HTR-8/SVneo (cell line): ENCODE measurements at regions not wholly inside any gene's neighbourhood (a gene's known extent, or its start where the extent isn't known, plus 50 kb on each side); places are given as distances from the start of the nearest gene placed in this dataset.

Source experiments
- DNase-seq: peaks from one replicate; pipeline ENCODE4 v3.0.0; 2011; ENCODE audit warnings: low spot score, mixed read lengths; ENCODE audit not compliant: insufficient read length
- FAIRE-seq: peaks from 2 replicates; lab custom pipeline; 2011; peaks lifted over from hg19 to GRCh38; lab: Jason Lieb, UNC

DNA sequence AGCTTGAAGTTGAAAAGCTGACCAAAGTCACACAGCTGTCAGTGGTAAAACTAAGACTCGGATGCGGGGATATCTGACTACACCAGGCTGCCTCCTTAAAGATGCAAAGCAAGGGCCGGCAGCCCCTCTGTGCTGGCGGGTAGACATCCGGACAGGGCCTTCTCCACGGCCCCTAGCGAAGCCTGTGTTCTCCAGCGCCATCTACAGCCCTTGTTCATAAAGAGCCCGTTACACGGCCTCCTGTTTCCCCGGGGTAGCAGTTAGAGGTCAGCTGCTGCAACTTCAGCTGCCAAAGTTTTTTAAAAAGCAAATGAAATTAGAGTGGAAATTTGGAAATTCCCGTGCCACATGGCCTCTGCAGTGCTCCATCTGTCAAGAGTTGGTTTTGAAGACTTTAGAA is 383.0 kb downstream of the TBL1XR1 start:
- peak; percentile 17 for DNase-seq
- no peak for FAIRE-seq

DNA sequence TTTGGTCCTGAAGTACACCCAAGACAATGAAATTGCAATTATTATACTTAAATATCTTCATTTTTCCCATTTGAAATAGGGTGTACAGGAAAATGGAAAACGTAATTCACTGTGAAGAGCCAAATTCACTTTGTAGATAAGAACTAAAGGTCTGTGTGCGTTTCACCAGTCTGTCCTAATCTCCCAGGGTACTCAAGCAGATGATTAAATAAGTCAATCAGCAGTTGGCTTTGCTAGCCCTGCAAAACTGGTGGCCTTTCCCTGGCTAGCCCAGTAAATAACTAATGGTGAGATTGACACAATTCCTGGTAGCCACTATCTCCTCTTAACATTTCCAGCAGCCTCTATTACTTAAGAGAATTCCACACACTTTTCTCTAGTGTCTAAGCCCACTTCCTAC is 389.3 kb downstream of the TBL1XR1 start:
- no peak for FAIRE-seq

DNA sequence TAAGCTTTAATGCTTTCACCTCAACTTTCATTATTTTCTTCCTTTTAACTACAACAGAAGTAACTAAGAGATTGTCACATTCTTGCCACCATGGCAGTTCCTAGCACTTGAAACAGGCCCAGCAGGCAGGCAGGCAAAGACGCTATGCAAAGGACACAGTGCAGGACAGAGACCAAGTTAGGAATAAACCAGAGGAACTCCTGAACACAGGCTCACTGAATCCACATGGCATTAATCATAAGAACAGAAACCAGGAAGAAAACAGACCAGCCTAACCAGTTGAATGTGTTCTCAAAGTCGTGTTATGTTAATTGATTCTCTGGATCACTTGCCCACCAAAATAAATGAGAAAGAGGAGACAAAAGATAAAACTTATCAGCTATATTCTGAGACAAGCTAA is 397.6 kb downstream of the TBL1XR1 start:
- FAIRE-seq: no peak
- DNase-seq: no peak

More for the DNA sequence above, 389.3 kb downstream of the TBL1XR1 start:
- DNase-seq: no peak

DNA sequence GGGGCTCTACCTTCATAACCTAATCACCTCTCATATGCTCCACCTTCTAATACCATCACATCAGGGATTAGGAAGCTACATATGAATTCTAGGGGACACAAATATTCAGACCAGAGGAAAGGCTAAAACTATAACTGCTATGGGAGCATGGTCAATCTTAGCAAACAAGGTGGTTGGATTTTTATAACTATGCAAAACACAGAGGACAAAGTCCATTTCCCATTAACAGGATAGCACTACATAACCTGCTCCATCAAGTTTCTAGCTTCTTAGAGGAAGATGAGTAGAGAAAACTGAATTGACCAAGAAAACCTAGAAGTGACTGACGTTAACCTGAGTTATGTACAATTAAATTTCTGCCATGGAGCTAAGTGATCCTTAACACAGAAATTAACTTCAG is 398.6 kb downstream of the TBL1XR1 start:
- no peak for FAIRE-seq
- no peak for DNase-seq

GRCh38 chr3:176796371-176796770 is 400.9 kb downstream of the TBL1XR1 start:
- FAIRE-seq (no peak), DNase-seq (no peak)

- DNase-seq (no peak), FAIRE-seq (no peak)
Observed at GRCh38 chr3:176795891-176796290, 401.4 kb downstream of the TBL1XR1 start.

- DNase-seq (no peak), FAIRE-seq (no peak)
Observed at GRCh38 chr3:176794406-176794805, 402.9 kb downstream of the TBL1XR1 start.

GRCh38 chr3:176789947-176790346 is 407.3 kb downstream of the TBL1XR1 start:
- DNase-seq (no peak), FAIRE-seq (no peak)

DNA sequence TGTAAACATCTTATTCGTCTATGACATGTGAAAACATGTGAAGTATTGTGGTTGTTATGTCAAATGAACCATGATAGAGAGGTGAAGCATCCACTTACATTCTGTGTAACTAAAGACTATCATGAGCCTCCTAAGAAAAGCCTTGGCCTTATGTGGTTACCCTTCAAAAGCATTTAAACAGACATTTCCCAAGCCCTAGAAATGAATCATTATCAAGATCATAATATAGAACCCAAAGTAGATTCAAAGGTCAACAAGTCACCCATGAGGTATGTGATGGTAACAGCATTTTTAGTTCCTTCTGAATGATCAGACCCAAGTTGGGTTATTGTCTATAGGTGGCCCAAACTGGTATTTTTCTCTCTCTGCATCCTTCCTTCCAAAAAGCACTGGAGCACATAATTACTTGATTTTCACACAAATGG is 408.0 kb downstream of the TBL1XR1 start:
- FAIRE-seq: no peak
- no peak for DNase-seq

DNA sequence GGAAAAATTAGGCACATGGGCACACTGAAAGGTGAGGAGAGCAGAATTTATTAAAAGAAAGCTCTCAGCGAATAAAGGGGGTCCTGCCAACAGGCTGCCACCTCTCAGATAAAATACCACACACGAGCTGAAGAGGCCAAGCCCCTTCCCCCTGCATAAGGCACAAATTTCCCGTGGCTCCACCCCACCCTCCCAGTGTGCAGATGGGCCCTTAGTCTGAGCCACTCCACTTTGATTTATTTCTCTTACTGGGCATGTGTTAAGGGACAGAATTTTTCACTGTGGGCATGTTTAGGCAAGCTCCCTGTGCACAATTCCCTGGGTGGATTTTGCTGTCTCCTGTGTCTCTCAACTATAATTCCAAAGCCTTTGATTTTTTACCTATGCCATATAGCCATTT is 409.8 kb downstream of the TBL1XR1 start:
- FAIRE-seq: no peak
- no peak for DNase-seq

DNA sequence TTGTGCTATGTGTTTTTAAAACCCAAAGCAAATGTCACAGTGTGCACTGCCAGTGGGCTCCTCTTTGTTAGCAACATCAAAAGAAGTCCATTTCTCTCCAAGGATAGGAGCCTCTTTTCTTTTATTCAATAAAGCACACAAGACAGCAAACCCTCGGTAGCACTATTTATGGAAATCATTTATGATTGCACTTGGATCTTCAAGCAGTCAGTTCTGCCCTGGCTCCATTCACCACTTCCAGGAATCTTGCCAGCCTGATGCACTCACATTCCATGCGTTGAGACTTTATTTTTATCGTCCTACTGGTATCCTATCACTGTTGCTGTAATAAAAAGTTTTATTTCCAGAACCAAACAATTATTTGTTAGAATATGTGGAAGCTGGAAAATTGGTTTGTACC is 412.1 kb downstream of the TBL1XR1 start:
- DNase-seq (no peak), FAIRE-seq (no peak)

DNA sequence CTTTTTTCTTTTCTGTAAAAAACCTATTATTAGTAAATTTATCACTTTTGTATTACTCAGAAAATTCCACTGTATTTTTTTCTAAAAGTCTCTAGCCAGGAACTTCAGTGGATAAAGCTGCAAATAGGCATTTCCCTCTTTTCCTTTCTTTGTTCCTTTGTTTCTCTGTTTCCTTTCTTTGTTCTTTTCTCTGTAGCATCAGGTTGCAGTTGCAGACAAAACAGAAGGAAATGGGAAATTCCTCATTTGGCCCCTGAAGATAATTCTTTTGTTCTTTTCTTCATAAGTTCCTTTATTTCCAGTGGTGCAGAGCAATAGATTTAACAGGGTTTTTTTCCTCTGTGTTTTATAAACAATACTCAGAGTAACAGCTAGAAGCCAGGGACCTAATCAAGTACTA is 416.5 kb downstream of the TBL1XR1 start:
- DNase-seq: no peak
- FAIRE-seq: no peak

DNA sequence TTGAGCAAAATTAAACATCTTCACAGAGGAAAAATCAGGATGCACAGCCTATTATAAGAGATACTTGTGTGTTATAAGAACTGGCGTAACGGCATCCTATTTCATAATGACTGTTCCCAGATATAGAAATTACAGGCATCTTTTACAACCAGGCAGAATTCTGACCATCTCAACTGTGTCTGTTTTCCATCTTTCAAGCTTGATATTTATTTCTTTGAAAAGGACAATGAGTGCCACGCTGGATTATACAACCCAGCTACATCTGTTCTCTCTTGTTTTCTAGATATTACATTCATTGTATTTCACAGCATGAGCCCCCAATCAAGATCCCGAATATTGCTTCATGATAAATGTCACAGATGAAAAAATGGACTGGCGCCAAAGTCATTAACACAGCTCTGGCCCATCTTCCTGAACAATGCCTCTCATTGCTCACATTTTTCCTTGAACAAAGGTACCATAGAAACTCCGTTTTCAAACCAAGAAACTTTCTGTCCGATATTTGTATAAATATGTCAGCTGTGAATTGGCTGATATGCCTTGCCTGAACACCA is 420.6 kb downstream of the TBL1XR1 start:
- FAIRE-seq (no peak), DNase-seq (no peak)

- FAIRE-seq: no peak
- DNase-seq: no peak
Observed at GRCh38 chr3:176769547-176770190, 427.6 kb downstream of the TBL1XR1 start.

DNA sequence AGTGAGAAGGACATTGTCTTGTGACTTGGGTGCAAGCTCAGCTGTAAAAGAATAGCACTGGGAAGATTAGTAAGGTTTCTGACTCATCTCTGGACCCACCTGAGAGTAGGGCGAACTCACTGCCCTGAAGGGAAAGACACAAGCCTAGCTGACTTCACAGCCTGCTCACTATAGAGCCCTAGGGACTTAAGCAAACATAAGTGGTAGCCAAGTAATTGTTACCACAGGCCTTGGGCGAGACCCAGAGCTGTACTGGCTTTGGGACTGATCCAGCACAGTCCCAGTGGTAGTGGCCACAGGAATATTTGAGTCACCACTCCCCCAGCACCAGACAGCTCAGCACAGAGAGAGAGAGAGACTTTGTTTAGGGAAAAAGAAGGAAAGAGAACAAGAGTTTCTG is 429.9 kb downstream of the TBL1XR1 start:
- no peak for DNase-seq
- FAIRE-seq: no peak

DNA sequence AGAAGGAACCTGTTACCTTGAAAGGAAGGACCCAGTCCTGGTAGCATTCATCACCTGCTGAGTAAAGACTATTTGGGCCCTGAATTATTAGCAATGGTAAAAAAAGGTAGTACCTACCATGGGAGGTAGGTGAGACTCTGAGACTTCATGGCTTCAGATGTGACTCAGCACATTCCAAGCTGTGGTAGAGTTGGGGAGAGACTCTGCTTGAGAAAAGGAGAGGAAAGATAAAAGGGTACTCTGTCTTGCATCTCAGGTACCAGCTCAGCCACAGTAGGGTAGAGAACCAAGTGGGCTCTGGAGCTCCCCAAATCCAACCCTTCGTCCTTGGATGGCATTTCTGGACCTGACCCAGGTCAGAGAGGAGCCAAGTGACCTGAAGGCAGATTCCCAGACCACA is 430.4 kb downstream of the TBL1XR1 start:
- FAIRE-seq (no peak), DNase-seq (no peak)

- no peak for FAIRE-seq
- no peak for DNase-seq
Observed at GRCh38 chr3:176765382-176765900, 431.8 kb downstream of the TBL1XR1 start.

DNA sequence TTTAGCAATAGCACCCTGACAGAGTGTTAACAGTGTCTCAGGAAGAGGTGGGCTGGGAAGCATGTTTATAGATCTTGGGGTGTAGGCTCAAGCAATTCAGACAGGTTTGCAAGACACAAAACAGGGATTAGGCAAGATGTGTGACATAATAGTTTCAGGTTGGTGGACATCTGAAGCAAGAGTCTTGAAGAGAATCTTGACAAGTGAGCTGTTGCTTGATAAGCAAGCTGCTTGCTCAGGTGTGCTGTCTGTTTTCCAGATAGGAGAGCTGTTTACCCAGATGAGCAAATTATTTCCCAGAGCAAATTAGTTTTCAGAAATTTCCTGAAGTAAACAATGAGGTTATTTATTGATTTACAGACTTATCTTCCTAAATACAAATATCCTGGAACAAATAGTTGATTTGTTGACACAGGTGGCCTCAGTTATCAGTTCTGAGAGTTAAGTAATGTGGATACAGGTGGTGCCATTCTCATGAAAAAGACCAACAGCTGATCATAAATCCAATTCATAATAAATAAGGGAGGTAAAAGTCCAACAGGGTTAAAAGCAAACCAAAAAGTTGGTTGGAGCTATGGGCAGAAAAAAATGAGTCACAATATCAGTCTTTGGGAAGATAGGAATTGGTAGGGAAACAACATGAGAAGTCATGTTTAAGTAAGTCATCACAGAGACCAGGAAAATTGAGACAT is 437.3 kb downstream of the TBL1XR1 start:
- DNase-seq: no peak
- no peak for FAIRE-seq

- no peak for DNase-seq
- no peak for FAIRE-seq
Observed at GRCh38 chr3:176757429-176757828, 439.9 kb downstream of the TBL1XR1 start.

GRCh38 chr3:176755977-176756376 is 441.3 kb downstream of the TBL1XR1 start:
- no peak for FAIRE-seq
- no peak for DNase-seq

DNA sequence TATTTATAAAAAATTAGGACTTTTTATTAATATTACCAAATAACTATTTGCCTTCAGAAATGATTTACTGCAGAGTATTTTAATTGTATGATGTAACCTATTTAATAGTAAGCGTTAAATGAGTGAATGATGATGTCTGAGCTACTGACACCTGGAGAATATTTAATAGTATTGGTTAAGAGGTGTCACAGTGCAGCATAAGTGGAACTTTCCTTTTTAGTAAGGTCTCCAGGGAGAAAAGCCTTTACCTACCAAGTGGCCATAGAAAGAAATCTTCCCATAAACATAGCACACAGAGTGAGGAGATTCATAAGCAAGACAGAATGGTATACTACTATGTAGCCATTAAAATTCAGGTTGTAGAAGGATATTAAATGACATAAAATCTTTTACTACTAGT is 441.7 kb downstream of the TBL1XR1 start:
- no peak for DNase-seq
- FAIRE-seq: no peak

- DNase-seq: no peak
- no peak for FAIRE-seq
Observed at GRCh38 chr3:176741664-176742047, 455.6 kb downstream of the TBL1XR1 start.
